H1 (cell line): ENCODE measurements at regions not wholly inside any gene's neighbourhood (a gene's known extent, or its start where the extent isn't known, plus 50 kb on each side); places are given as distances from the start of the nearest gene placed in this dataset.

ENCODE experiments used
- CTCF ChIA-PET: fragments of 300-600 bp; sonication (Branson Sonifier 250); formaldehyde crosslinking; loops from one replicate; lab custom pipeline; 2021; ENCODE audit not compliant: partially characterized antibody; lab: Charles Lee
- POLR2A ChIA-PET: fragments of 300-600 bp; sonication (Branson Sonifier 250); formaldehyde crosslinking; loops from one replicate; lab custom pipeline; 2021; ENCODE audit warnings: inconsistent platforms; ENCODE audit not compliant: partially characterized antibody; lab: Charles Lee
- DNase-seq, 2 experiments: peaks; one replicate each; pipeline versions ENCODE4 v3.0.0 to v3.0.0-alpha.2; 2010 to 2022; ENCODE audit warnings: low spot score in 2 of 2, low read depth in 1 of 2, mixed read lengths in 1 of 2
- FAIRE-seq: peaks from 2 replicates; lab custom pipeline; 2011; peaks lifted over from hg19 to GRCh38; lab: Jason Lieb, UNC
- H2AFZ ChIP-seq: 2 replicates; pipeline ENCODE4 v1.8.1; 2012; ENCODE audit warnings: low read length, inconsistent platforms
- H2AK5ac ChIP-seq: 2 replicates; pipeline ENCODE4 v1.6.1; 2013; ENCODE audit warnings: low read depth, low read length
- H2BK120ac ChIP-seq: replicated peaks from 2 replicates; pipeline ENCODE3; 2013; ENCODE audit warnings: low read depth, low read length, inconsistent platforms
- H2BK12ac ChIP-seq: 2 replicates; pipeline ENCODE4 v1.6.1; 2013; ENCODE audit warnings: low read depth, low read length
- H2BK15ac ChIP-seq: 2 replicates; pipeline ENCODE4 v1.6.1; 2013; ENCODE audit warnings: low read length
- H2BK20ac ChIP-seq: 2 replicates; pipeline ENCODE4 v1.6.1; 2013; ENCODE audit warnings: low read length
- H2BK5ac ChIP-seq: 2 replicates; pipeline ENCODE4 v1.6.1; 2013; ENCODE audit warnings: low read depth, low read length
- H3K14ac ChIP-seq: 2 replicates; pipeline ENCODE4 v1.6.1; 2013; ENCODE audit warnings: inconsistent platforms; ENCODE audit not compliant: insufficient read length
- H3K18ac ChIP-seq: 2 replicates; pipeline ENCODE4 v1.6.1; 2013; ENCODE audit warnings: low read length; ENCODE audit errors: extremely low read depth
- H3K23ac ChIP-seq: 2 replicates; pipeline ENCODE4 v1.6.1; 2013; ENCODE audit warnings: inconsistent platforms; ENCODE audit not compliant: insufficient read length
- H3K23me2 ChIP-seq: 2 replicates; pipeline ENCODE4 v1.6.1; 2013; ENCODE audit warnings: low read depth, low read length
- H3K27ac ChIP-seq: 2 replicates; pipeline ENCODE4 v1.6.1; 2011; ENCODE audit warnings: low read depth, low read length, inconsistent platforms
- H3K27me3 ChIP-seq, 4 experiments: replicated peaks in 1 of 4; 1 replicate in 1 of 4; 2 replicates in 3 of 4; pipeline versions ENCODE4 v1.6.1 to v1.8.1; 2011 to 2013; ENCODE audit warnings: low read length in 3 of 4, mild to moderate bottlenecking in 3 of 4, inconsistent platforms in 2 of 4, mixed read lengths in 2 of 4, moderate library complexity in 1 of 4; ENCODE audit not compliant: control insufficient read depth in 3 of 4, insufficient read depth in 3 of 4; ENCODE audit errors: extremely low read depth in 1 of 4
- H3K36me3 ChIP-seq, 4 experiments: 2 replicates each; pipeline versions ENCODE4 v1.6.1 to v1.8.1; 2011 to 2013; ENCODE audit warnings: mild to moderate bottlenecking in 4 of 4, low read length in 3 of 4, moderate library complexity in 2 of 4, control low read depth in 1 of 4, inconsistent platforms in 1 of 4; ENCODE audit not compliant: insufficient read depth in 4 of 4, control insufficient read depth in 2 of 4
- H3K4ac ChIP-seq: replicated peaks from 2 replicates; pipeline ENCODE3; 2013; ENCODE audit warnings: low read length, low read depth, mixed read lengths, inconsistent platforms; ENCODE audit not compliant: insufficient read length
- H3K4me1 ChIP-seq, 4 experiments: replicated peaks in 1 of 4; 1 replicate in 1 of 4; 2 replicates in 3 of 4; pipeline versions ENCODE4 v1.6.1 to v1.8.1; 2011 to 2013; ENCODE audit warnings: low read length in 3 of 4, inconsistent platforms in 2 of 4, mixed read lengths in 1 of 4; ENCODE audit not compliant: insufficient read depth in 4 of 4, control insufficient read depth in 3 of 4
- H3K4me2 ChIP-seq, 2 experiments: 2 replicates each; pipeline versions ENCODE4 v1.6.1 to v1.8.1; 2011 to 2013; ENCODE audit warnings: low read depth in 2 of 2, low read length in 2 of 2, control low read depth in 1 of 2, inconsistent platforms in 1 of 2, mild to moderate bottlenecking in 1 of 2; ENCODE audit not compliant: insufficient read depth in 1 of 2
- H3K4me3 ChIP-seq, 4 experiments: fragments of 200-600, 300-600 bp in 1 of 4; sonication (generic), shearing (Covaris generic), sonication (Bioruptor Twin) in 1 of 4; 2 replicates each; pipeline versions ENCODE4 v1.5.1 to v1.8.1; 2011 to 2016; ENCODE audit warnings: low read length in 4 of 4, low read depth in 3 of 4, control low read depth in 2 of 4, inconsistent platforms in 2 of 4, mild to moderate bottlenecking in 2 of 4, mixed read lengths in 1 of 4, moderate library complexity in 1 of 4; ENCODE audit not compliant: insufficient read depth in 2 of 4; ENCODE audit errors: extremely low read depth in 1 of 4
- H3K56ac ChIP-seq: replicated peaks from 2 replicates; pipeline ENCODE3; 2013; ENCODE audit warnings: low read depth, mild to moderate bottlenecking, mixed read lengths, low read length, inconsistent platforms; ENCODE audit not compliant: insufficient read length
- H3K79me1 ChIP-seq: 2 replicates; pipeline ENCODE4 v1.6.1; 2013; ENCODE audit warnings: low read depth, low read length, control low read depth
- H3K79me2 ChIP-seq, 2 experiments: 2 replicates each; pipeline versions ENCODE4 v1.6.1 to v1.8.1; 2012 to 2013; ENCODE audit warnings: low read length in 2 of 2, mild to moderate bottlenecking in 2 of 2, inconsistent platforms in 1 of 2; ENCODE audit not compliant: insufficient read depth in 2 of 2, control insufficient read depth in 1 of 2
- H3K9ac ChIP-seq, 4 experiments: replicated peaks in 1 of 4; 1 replicate in 1 of 4; 2 replicates in 3 of 4; pipeline versions ENCODE4 v1.6.1 to v1.8.1; 2011 to 2013; ENCODE audit warnings: low read depth in 3 of 4, low read length in 3 of 4, control low read depth in 2 of 4, mild to moderate bottlenecking in 2 of 4, moderate library complexity in 2 of 4, inconsistent platforms in 1 of 4; ENCODE audit errors: extremely low read depth in 1 of 4
- H3K9me3 ChIP-seq, 2 experiments: 2 replicates each; pipeline versions ENCODE4 v1.6.1 to v1.8.1; 2012 to 2013; ENCODE audit warnings: mild to moderate bottlenecking in 2 of 2, moderate library complexity in 2 of 2, control low read depth in 1 of 2, inconsistent platforms in 1 of 2, low read depth in 1 of 2, low read length in 1 of 2, mixed read lengths in 1 of 2; ENCODE audit not compliant: insufficient read depth in 2 of 2
- H4K20me1 ChIP-seq, 2 experiments: replicated peaks in 1 of 2; 2 replicates each; pipeline versions ENCODE3 to v1.8.1; 2011 to 2013; ENCODE audit warnings: inconsistent platforms in 2 of 2, low read length in 2 of 2, mild to moderate bottlenecking in 1 of 2; ENCODE audit not compliant: insufficient read depth in 2 of 2, control insufficient read depth in 1 of 2
- H4K5ac ChIP-seq: 2 replicates; pipeline ENCODE4 v1.6.1; 2013; ENCODE audit warnings: low read length, low read depth, mixed read lengths, inconsistent platforms; ENCODE audit not compliant: insufficient read length
- H4K8ac ChIP-seq: 2 replicates; pipeline ENCODE4 v1.8.0; 2013; ENCODE audit warnings: mild to moderate bottlenecking, moderate library complexity, low read length, inconsistent platforms; ENCODE audit not compliant: insufficient read depth; ENCODE audit errors: extremely low read depth
- H4K91ac ChIP-seq: replicated peaks from 2 replicates; pipeline ENCODE3; 2013; ENCODE audit warnings: low read length, mixed read lengths, inconsistent platforms; ENCODE audit not compliant: insufficient read length
- CREB1 ChIP-seq: IDR thresholded peaks from 2 replicates; pipeline ENCODE4 v1.6.1; 2012; ENCODE audit warnings: inconsistent platforms
- JUN ChIP-seq: IDR thresholded peaks from 2 replicates; pipeline ENCODE4 v1.6.1; 2011; ENCODE audit warnings: low read depth, mild to moderate bottlenecking, improper control_type of control experiment, low read length
- RAD21 ChIP-seq, 2 experiments: IDR thresholded peaks in 1 of 2; conservative IDR thresholded peaks in 1 of 2; 2 replicates each; pipeline ENCODE4 v1.6.1; 2011; ENCODE audit warnings: low read depth in 2 of 2, low read length in 2 of 2, improper control_type of control experiment in 1 of 2, inconsistent platforms in 1 of 2, mild to moderate bottlenecking in 1 of 2, moderate library complexity in 1 of 2
- RBBP5 ChIP-seq: IDR thresholded peaks from 2 replicates; pipeline ENCODE4 v1.7.1; 2012; ENCODE audit warnings: low read depth, mild to moderate bottlenecking, inconsistent platforms, low read length, moderate library complexity, borderline replicate concordance
- WGBS, 2 experiments: shearing (Covaris generic) in 1 of 2; methylation state at CpG; one replicate each; pipeline versions ENCODE4 v1.1.6 to v1.1.7; 2013 to 2015; ENCODE audit warnings: low lambda C conversion rate in 2 of 2, mixed read lengths in 2 of 2, inconsistent platforms in 1 of 2, low coverage in 1 of 2, missing lambda C conversion rate in 1 of 2; ENCODE audit not compliant: insufficient replicate concordance in 2 of 2, insufficient coverage in 1 of 2, insufficient read length in 1 of 2; ENCODE audit errors: extremely low coverage in 1 of 2, missing lambda C conversion rate in 1 of 2; 5-methylcytosine and 5-hydroxymethylcytosine counted together
- TF ChIP-seq, protein P1 (sequence below), 3 experiments: IDR thresholded peaks; 1 replicate in 2 of 3; 2 replicates in 1 of 3; pipeline versions ENCODE4 v1.5.1 to v1.6.1; 2011; ENCODE audit warnings: low read length in 3 of 3, mild to moderate bottlenecking in 3 of 3, inconsistent platforms in 2 of 3, low read depth in 1 of 3, moderate library complexity in 1 of 3; ENCODE audit not compliant: insufficient read depth in 1 of 3; ENCODE audit errors: control extremely low read depth in 1 of 3

DNA sequence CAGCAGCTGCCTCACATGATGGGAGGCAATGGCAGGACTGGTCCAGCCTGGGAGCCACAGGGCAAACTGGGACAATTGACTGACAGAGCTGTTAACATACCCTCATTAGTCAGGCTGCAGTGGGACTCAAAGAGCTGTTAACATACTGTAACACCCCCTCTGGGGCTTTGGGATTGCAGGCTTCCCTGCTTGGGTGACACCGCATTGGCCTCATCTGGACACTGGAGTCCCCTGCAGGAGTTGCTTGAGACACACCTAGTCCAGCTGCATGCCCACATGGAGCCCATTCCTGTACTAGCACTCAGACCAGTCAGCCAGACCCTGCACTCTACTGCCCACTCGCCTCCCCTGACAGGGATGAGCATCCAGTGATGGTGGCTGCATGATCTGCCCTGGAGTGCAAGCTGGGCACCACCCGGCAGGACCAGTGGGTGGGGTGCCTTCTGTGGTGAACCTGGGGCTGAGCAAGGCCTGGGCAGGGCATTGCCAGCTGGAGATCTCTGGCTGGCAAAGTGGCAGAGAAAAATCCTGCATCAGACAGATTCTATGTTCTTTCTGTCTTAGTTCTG is 138.8 kb downstream of the DTHD1 start:
- no peaks in the 10 kb centered on the region for H3K27me3 ChIP-seq
- H3K36me3 ChIP-seq, result no peaks in the 10 kb centered on the region
- no peak overlapping the region for H3K56ac ChIP-seq
- no peak overlapping the region for H4K91ac ChIP-seq
- ChIA-PET POLR2A (no interaction called here), CTCF (interaction anchor here (0.6 to 1.8 kb wide), 8 partner anchors 9 to 961 kb away, joined by 3 to 7 read pairs (median 3); no protein-coding TSS in a partner anchor)
- no peak overlapping the region for H3K27ac ChIP-seq
- H3K9me3 ChIP-seq, result no peaks in the 10 kb centered on the region
- no peak overlapping the region for H3K23ac ChIP-seq
- H2BK120ac ChIP-seq, result no peak overlapping the region
- no peak overlapping the region for H2BK12ac ChIP-seq
- H3K18ac ChIP-seq, result 0 out of 2 replicates have a peak overlapping the region, but pooled peaks have one; percentile 11
- no peaks in the 10 kb centered on the region for H3K23me2 ChIP-seq
- DNase-seq (peak in 1 of 2 experiments; percentile 9), FAIRE-seq (no peak)
- H2BK5ac ChIP-seq, result no peak overlapping the region
- no peak overlapping the region for H3K4me2 ChIP-seq
- no peak overlapping the region for H2BK20ac ChIP-seq
- H2BK15ac ChIP-seq, result no peak overlapping the region
- no peaks in the 10 kb centered on the region for H4K20me1 ChIP-seq
- H3K14ac ChIP-seq, result no peak overlapping the region
- H3K79me1 ChIP-seq, result no peaks in the 10 kb centered on the region
- 0 out of 2 replicates have a peak overlapping the region, but pooled peaks have one; percentile 12 for H4K8ac ChIP-seq
- no peak overlapping the region for H3K4me3 ChIP-seq
- TF ChIP-seq CREB1, result no peak
- TF ChIP-seq JUN, result no peak
- TF ChIP-seq, protein P1, sequence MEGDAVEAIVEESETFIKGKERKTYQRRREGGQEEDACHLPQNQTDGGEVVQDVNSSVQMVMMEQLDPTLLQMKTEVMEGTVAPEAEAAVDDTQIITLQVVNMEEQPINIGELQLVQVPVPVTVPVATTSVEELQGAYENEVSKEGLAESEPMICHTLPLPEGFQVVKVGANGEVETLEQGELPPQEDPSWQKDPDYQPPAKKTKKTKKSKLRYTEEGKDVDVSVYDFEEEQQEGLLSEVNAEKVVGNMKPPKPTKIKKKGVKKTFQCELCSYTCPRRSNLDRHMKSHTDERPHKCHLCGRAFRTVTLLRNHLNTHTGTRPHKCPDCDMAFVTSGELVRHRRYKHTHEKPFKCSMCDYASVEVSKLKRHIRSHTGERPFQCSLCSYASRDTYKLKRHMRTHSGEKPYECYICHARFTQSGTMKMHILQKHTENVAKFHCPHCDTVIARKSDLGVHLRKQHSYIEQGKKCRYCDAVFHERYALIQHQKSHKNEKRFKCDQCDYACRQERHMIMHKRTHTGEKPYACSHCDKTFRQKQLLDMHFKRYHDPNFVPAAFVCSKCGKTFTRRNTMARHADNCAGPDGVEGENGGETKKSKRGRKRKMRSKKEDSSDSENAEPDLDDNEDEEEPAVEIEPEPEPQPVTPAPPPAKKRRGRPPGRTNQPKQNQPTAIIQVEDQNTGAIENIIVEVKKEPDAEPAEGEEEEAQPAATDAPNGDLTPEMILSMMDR (IDR thresholded peaks at IDR 0.05; ENCODE audit: control extremely low read depth in 1 of 3, insufficient read depth in 1 of 3, low read depth in 1 of 3, low read length in 3 of 3), result peak; percentile 15 to 45 (median 29); a peak in 3 of 4 replicates
- TF ChIP-seq RAD21 (IDR thresholded peaks at IDR 0.05 in 1 of 2, conservative IDR thresholded peaks at IDR 0.05 in 1 of 2; ENCODE audit: low read depth in 2 of 2, low read length in 2 of 2), result peak; percentile 48 to 54
- TF ChIP-seq RBBP5, result no peak
- WGBS, 2 experiments, result 97% methylated on average over 3 of the region's 3 CpGs; no CpG with 5 or more reads in 1 of the 2 experiments
- no peak overlapping the region for H2AFZ ChIP-seq
- no peaks in the 10 kb centered on the region for H3K4me1 ChIP-seq
- no peak overlapping the region for H2AK5ac ChIP-seq
- no peaks in the 10 kb centered on the region for H3K79me2 ChIP-seq
- H4K5ac ChIP-seq, result no peak overlapping the region
- no peak overlapping the region for H3K4ac ChIP-seq
- no peak overlapping the region for H3K9ac ChIP-seq
